Adrenal gland (tissue), 5 donors: ENCODE measurements at regions not wholly inside any gene's neighbourhood (a gene's known extent, or its start where the extent isn't known, plus 50 kb on each side); places are given as distances from the start of the nearest gene placed in this dataset.

Experiments used
- POLR2A ChIP-seq, 2 donors: fragments of 450-650 bp; IDR thresholded peaks; one replicate each; pipeline ENCODE4 v1.6.1; 2017; ENCODE audit warnings: antibody characterized with exemption in 2 of 2, mild to moderate bottlenecking in 2 of 2, moderate library complexity in 1 of 2
- TF ChIP-seq, protein P1 (sequence below), 6 experiments: fragments of 450-650 bp in 4 of 6; fragments of 200-600 bp in 2 of 6; sonication (generic) in 1 of 6; IDR thresholded peaks; 1 replicate in 5 of 6; 2 replicates in 1 of 6; pipeline versions ENCODE4 v1.5.1 to v1.8.0; 2016 to 2021; ENCODE audit warnings: antibody characterized with exemption in 6 of 6, mild to moderate bottlenecking in 2 of 6, moderate library complexity in 1 of 6
- donor health status: DM: no; HTN: no; CAD: no.

DNA sequence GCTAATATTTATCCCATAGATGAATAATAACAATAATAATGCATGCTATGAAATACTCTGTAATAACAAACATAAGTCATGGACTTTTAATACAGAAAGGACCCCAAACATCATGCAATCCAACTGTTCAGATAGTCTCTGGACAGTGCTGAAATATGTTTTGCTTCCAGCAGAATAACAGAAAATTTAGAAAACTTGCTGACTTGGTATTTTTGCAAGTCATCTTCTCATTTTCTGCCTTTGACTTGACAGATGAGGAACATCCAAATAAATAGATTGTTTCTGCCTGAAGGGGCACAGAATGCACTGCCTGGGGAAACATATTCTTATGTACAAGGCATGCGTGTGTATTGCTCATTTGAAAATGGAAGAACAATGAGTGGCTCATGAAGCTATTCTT is 442.4 kb upstream of the GRM7 start:
- TF ChIP-seq, protein P1, sequence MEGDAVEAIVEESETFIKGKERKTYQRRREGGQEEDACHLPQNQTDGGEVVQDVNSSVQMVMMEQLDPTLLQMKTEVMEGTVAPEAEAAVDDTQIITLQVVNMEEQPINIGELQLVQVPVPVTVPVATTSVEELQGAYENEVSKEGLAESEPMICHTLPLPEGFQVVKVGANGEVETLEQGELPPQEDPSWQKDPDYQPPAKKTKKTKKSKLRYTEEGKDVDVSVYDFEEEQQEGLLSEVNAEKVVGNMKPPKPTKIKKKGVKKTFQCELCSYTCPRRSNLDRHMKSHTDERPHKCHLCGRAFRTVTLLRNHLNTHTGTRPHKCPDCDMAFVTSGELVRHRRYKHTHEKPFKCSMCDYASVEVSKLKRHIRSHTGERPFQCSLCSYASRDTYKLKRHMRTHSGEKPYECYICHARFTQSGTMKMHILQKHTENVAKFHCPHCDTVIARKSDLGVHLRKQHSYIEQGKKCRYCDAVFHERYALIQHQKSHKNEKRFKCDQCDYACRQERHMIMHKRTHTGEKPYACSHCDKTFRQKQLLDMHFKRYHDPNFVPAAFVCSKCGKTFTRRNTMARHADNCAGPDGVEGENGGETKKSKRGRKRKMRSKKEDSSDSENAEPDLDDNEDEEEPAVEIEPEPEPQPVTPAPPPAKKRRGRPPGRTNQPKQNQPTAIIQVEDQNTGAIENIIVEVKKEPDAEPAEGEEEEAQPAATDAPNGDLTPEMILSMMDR (IDR thresholded peaks at IDR 0.05) = no peak
- no peak for TF ChIP-seq POLR2A (IDR thresholded peaks at IDR 0.05)
